GM18520 (cell line): ENCODE measurements at regions not wholly inside any gene's neighbourhood (a gene's known extent, or its start where the extent isn't known, plus 50 kb on each side); places are given as distances from the start of the nearest gene placed in this dataset.

ENCODE experiments used
- ATAC-seq: cut with Tn5 transposase; IDR thresholded peaks from one replicate; pipeline ENCODE4 v1.9.1; 2021; ENCODE audit not compliant: unreplicated experiment

DNA sequence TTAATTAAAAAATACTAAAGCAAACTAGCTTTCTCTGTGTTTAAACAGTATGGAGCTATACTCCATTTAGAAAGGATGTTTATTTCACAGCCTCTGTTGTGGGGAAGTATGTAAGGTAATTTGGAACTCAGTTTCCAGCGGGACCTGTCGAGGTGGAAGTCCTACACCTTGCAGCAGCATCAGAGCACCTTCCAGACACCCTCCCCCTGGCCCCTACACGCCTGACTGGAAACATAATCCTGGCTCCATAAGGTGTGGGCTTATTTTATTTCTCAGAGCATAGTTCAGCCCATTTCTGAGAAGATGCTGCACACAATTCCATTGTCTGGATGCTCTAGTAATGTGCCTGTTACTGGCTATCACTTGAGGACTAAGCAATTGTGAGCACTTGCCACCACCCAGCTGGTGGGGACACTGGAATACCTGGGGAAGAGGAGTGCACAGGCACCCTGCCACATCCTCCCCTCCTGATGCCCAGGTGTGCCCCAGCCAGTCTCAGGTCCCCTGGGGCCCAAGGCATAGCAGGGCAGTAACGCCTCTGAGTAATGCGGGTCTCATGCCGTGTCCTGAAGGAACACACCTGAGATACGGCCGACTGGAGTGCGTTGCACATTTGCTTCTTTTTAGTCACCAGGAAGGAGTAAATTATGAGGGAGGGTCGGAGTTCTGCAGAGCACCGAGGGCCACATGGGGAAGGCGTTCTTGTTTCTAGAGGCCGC, 556.5 kb downstream of the QKI start:
- no peak for ATAC-seq

DNA sequence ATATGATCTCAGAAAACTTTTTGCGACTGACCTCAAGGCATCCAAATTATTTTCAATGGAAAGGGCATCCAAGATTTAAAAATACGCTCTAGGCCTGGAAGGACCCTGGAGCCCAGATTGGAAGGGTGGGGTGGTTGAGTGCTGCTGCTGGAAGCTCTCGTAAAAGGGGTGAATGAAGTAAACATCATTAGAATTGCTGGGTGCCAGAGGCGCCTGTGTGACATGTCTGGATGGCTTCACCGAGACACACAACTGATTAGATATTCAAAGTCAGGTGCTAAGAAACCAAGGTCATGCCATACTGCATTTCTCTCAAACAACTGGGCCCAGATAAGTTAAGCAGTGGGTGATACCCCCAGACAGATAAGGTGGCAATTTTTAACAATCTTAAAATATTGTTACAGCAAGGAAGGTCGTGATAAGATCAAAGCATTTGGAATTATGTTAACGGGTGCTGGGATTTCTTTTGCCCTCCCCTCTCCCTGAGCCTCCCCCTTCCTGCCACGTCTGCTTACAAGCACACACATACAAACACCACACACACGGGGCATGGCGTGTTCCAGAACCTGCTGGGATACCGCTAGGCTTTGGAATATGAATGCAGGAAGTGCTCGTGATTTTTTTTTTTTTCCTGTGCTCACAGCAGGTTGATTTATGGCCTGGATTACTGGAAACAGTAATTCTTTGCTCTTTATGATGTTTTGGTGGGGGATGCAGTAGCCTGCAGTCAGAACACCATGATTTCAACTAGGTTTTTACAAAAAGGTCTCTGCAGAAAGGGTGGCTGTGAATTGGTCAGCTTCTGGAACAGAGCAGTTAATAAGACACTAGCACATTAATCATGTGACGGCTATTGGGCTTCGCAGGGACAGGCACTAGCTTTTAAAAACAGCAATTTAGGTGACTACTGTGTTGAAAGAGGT, 551.2 kb downstream of the QKI start:
- no peak for ATAC-seq

DNA sequence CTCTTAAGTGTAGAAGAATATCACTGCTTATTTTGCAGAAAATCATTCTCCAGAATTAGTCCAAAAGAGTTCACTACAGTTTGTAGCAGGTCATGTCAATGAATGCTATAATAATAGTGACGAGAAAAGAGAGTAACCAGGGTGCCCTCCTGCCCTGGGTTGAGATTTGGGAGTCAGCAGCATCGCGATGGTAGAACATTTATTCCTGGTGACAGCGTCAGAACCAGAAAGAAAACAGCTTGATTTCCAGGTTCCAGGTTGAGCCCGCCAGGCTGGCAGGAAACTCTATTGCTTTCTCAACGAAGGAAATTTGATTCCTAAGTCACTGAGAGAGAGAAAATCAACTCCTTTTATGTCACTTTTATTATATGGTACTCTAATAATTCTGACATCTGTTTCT, 550.3 kb downstream of the QKI start:
- no peak for ATAC-seq

DNA sequence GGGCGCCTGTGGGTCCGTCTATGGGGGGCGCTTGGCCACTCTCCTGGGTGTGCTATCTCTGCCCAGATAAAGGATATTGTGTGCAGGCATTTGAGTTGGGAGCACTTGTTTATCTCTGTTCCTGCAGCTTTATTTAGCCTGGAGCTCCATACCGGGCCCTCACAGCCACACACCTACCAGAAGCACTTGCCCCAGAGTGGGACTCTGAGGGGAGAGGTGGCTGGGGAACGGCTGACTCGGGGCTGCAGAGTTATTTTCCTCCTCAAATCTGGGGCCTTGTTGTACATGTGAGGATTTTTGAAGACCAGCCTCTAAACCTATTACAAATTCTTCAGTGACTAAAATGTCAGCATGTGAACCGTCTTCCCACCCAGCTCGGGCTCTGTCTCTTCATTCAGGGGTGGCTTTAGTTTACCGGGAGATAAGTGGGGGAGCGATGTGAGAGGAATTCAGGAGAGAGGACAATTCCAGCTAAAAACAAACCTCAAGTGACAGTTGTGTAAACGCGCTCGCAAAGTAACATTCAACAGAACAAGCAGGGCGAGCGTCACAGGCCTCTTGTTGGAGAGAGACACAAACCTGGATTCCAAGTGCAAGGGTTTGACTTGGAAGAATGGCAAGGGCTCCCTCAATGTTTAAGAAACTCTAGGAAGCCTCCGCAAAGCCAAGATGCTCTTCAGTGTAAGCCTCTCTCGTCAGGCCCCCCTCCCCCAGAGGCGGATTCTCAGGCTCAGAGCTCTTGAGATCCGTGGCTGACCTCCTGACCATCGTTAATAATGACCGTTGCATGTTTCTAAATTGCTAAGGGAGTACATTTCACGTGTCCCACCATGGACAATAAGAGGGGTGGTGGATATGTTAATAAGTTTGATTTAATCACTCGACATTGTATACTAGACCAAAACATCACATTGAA, 548.9 kb downstream of the QKI start:
- ATAC-seq = no peak

DNA sequence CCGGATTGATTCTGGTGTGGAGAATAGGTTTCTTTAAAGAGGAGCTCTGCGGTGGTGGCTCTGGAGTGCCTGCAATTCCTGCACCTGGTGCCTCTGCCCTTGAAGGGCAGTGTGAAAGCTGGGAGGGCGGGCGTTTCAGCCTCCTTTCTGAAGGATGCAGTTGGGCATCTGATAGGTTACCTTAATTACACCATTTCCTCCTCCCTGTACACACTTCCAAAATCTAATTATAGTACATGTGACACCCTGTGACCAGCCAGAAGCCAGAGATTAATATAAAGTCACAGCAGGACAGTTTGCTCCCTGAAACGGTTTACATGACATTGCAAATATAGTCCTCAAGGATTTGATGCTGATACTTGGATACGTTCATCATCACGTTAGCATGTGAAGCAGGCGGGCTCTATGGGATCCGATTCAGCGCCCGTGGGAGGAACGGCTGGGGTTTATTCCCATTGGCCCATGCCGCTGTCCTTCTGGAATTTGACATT, 548.2 kb downstream of the QKI start:
- no peak for ATAC-seq

DNA sequence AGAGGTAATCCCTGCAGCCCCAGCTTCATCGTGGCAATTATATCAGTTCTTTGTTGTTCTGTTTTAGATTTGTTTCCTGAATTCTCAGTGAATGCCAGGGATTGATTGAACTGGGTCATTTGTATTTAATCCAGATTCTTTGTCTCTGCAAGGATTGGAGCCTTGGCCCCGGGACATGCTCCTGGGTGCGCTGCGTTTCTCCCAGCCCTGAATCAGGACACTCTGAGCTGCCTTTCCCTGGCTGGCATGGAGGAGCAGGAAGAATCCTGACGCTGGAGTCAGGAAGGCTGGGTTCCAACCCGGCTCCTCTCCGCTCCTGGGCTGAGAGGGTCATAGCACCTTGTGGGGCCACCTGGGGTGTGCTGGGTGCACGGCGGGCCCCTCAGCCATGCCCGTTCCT, 545.6 kb downstream of the QKI start:
- ATAC-seq = no peak

DNA sequence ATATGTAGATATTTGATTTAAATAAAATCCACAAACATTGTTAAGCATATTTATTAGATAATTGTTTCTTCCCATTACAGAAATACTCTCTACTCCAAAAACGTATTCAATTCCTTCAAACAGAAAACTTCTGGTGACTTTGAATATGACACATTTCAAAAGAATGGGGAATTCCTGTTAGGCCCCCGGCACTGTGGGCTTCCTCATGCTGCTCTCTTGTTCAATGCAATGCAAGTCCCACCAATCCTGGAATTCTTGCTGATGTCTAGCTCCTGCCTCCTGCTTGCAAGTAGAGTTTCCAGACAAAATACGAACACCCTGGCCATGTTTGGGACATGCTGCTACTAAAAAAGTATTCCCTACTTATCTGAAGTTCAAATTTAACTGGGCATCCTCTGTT, 544.1 kb downstream of the QKI start:
- ATAC-seq = no peak

DNA sequence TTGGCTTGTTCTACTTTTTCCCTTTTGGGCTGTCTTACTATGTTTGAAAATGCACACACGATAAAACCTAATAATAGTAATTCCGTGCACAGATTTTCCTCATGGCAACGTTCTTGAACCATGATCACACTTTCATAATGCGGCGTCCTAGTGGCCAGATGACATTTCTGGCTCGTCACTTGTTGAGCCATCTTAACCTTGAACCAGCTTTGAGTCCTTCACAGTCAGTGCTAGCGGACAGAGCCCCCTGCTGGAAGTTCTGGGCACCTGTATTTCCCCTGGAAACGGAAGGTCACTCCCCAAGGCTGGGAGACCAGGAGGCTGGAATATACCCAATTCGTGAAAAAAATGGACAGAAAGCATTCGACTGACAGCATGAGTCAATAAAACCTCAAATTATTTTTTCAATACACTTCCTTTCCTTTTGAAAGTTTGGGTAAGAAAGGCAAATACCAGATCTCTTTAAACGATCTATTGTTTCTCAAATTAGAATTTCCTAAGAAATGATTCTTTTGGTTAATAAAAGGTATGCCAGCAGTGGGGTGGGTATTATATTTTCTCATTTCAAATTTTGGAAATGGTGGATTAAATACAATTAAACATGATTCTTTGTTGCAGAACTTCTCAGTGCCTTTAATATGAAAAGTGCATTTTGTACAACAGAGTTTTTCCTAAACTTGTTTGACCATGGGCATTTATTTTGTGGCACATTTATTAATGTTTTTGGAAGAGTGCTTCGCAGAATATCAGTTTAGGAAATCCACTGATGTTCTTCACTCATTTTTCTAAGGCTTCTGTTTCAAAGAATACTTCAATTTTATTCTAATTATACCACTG, 542.3 kb downstream of the QKI start:
- ATAC-seq = peak; percentile 89

DNA sequence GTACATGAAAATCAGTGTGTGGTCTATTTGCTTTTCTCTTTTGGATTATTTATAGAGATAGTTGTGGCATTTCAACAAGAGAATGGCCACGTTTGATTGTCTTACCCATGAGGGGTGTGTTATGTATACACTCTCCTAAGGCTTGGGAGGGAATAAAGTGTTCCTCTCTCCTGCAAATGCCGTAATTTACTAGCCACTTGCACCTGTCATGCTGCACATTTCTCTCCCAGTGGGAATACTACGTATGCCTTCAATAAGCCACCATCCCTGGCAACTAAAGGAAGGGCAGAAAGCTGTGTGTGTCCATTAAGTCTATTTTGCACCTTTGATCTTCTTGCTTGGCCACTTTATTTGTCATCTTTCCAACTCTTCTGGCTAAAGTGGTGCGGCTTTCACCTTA, 541.2 kb downstream of the QKI start:
- ATAC-seq = no peak

DNA sequence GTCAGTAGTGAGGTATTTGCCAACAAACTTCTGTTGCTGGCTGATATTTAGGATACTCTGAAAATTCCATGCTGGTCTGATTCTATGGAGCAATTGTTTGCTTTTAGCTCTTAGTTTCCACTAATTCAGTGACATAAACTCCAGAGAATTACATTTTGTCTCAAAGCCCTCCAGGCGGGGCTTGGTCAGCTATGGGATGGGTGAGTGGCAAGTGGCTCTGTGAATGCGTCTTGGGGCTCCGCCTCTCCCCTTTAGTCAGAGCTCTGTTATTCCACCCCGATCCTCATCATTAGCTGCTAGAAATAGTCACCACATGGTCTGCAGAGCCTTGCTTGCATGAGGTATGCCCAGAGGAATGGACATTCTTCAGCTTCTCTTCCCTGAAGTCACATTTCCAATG, 540.6 kb downstream of the QKI start:
- no peak for ATAC-seq

DNA sequence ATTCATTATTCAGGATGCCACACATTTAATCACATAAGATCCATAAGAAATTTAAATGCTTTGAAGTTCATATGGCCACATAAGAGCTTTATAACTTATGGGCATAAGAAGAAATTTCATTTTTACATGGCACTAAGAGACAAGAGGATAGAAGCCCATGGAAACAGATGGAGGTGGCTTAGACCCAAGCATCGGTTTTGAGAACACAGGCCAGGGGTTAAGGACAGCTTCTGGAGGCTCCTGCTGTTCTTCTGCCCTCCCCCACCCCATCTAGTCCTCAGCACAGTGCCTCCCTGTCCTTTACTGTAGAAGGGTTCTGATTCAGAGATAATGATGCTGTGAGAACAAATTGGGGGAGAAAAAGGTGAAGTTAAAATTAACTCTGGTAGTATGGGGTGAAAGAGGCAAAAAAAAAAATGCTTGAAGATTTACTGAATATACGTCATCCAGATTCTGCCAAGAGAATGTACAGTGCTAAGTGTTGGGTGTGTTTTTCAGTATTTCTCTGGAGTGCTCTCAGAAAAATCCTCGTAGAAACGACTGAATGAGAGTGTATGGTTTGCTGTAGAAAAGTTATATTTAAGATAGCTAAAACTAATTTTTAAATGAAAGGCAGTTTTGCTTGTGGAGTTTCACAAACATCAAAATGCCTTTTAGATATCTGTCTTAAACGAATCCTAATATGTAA, 539.7 kb downstream of the QKI start:
- ATAC-seq = no peak

DNA sequence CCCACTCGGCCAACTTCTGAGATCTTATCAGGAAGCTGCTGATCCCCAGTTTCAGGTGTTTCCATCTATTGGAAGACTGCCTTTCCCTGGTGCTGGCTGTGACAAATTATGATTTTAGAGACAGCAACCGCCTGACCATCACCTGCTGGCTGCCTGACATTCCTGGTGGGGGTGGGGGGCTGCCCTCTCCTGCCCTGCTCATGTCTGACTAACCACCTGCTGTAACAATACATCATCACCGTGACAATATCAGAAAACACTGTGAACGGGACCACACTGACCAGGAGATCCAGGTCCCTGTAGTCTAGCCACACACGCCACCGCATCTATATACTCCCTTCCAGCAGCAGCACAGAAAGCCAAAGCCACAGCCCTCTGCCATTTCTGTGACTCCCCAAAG, 537.5 kb downstream of the QKI start:
- ATAC-seq = no peak

DNA sequence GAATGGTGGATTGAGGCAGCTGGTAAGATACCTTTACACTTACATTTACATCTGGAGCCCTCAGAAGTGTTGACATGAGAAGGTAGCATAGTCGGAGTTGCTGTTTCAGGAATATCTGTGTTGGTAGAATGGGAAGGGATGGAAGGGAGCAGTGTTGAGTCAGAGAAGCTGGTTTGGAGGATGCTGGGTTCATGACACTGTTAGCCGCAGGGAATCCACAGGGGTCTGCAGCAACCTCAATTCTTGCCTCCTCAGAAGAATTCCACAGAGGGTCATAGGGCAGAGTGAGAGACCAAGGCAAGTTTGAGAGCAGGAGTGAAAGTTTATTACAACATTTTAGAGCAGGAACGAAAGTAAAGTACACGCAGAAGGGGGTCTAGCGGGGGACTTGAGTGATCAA, 536.8 kb downstream of the QKI start:
- no peak for ATAC-seq

DNA sequence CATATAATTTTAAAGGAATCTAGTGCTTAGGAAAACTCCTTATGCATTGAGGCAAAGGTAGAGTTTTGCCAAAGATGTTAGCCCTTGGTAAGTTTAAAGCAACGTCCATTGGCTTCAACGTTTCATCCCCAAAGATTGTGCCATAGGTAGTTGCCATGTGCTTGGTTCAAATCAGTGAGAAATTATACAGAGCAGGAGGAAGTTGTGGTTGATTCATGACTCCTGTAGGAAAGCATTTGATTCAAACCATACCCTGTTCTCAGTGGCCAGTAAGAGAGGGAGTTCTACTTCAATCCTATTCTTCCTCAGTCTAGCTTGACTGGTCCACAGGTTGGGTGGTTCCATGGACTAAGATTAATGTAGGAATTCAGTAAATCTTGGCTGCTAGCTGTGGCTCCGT, 535.6 kb downstream of the QKI start:
- ATAC-seq = no peak

DNA sequence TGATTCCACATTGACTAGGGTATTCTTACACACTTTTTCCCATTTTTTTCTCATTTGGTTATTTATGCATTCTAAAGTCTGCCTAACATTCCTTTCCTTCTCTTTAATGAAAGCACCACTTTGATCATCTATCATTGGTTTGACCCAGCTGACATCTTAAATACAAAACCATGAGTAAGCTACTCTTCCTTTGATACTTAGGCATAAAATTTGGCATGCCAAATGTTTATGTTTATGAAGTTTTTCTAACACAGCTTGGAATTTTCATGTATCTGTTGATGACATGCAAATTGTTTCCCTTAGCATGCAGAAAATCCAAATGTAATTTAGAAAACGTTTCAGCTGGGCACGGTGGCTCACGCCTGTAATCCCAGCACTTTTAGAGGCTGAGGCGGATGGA, 534.9 kb downstream of the QKI start:
- ATAC-seq = no peak

DNA sequence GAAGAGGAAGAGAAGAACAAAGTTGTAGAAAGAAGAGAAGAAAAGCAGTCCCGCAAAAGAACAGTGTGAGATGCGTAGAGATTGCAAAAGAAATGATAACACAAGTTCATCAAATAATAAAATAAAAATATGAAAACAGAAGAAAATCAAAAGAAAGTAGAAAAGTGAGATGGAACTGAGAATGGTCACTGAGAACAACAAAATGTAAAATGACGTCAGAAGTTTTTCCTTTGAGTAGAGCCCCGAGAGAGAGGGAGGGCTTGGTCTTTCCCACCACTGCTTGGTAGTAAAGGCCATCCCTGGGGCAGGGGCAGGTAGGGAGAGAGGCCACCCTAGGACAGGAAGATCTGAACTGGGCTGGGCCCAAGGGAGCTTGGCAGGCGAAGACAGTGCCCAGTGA, 533.7 kb downstream of the QKI start:
- no peak for ATAC-seq

DNA sequence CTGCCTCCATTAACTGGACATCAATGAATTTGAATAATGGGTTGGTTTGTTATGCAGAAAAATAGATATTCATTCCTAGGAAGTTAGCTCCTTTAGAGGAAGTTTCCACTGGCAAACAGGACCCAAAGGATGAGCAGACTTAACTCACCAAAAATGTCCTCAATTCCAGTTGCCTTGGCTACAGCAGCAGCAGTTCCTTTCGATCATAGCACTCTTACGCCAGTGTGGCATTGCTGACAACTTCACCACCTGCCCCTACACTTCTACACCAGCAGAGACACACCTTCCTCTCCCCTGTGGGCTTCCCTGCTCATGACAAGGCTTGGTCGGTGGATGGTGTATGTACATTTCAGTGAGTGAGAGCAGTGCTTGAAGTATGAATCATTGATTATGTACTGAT, 532.8 kb downstream of the QKI start:
- ATAC-seq = no peak

DNA sequence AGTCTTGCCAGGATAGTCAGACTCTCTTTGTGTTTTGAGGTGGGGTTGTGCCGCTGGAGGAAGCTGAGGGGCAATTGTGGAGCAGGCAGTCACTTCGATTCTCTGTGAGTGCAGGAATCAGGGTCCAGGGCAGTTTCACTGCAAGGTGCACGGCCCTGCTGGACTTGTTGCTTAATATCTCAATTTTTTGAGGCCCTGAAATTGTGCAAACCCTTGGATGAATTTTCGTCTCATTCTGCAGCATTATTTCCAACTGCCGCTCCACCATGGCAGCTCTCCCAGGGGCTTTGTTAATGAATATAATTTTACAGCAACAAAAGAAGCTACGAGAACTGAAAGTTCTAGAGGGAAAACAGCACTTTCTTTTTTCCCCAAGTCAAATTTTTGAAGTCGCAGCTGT, 531.9 kb downstream of the QKI start:
- ATAC-seq = no peak

DNA sequence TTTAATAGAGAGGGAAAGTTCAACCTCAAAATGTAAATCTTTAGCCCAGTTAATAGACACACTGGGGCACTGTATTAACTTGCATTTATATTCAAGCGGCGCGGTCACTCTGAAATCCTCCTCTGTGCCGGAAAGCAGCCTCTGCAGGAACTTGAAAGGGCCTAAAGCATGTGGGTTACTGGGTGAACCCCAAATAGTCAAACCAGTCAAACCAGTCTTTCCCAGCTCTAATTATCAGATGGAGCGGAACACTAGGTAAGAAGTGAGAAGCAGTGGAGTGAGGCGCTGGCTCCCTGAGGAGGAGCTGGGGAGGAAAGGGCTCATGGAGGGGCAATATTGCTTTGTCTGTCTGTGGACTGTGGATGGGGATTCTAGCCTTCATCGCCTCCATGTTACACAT, 531.3 kb downstream of the QKI start:
- no peak for ATAC-seq

DNA sequence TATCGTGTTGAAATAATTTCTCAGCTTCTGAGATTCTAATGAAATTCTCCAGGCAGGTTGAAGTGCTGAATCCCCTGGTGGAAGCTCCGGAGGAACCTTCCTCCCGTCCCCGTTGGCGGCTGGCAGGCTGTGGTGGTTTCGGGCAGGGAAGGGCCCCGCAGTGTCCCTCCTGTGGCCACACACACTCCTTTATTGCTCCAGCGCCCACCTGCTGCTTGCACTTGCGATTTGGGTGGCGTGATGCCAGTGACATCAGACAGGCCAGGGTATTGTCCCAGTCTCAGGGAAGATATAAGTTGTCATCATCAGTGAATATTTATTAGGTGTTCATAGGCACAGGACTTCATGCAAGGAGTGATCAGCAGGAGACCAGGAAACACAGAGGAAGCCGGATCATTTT, 530.4 kb downstream of the QKI start:
- ATAC-seq = no peak
